Activated CD4-positive, alpha-beta T cell treated with anti-CD3 and anti-CD28 coated beads, Interleukin-10, Interleukin-2, amounts not matched to agents 100 ng/mL and 50 ng/mL, durations not matched to agents 16 hours and 8 hours (primary cell): ENCODE measurements at regions not wholly inside any gene's neighbourhood (a gene's known extent, or its start where the extent isn't known, plus 50 kb on each side); places are given as distances from the start of the nearest gene placed in this dataset.
"Not testable (repeated sequence)": the region's sequence is repeated elsewhere in the genome, so short reads cannot be mapped to it uniquely, and the experiment has no call there.

Experiments
- DNase-seq: peaks from one replicate; pipeline ENCODE4 v3.0.0-alpha.2; 2020

GRCh38 chr2:53342248-53342647 is 425.4 kb upstream of the CHAC2 start:
- DNase-seq: no peak

GRCh38 chr2:53334610-53335009 is 433.0 kb upstream of the CHAC2 start:
- no peak for DNase-seq

GRCh38 chr2:53331667-53332066 is 435.9 kb upstream of the CHAC2 start:
- no peak for DNase-seq

GRCh38 chr2:53317861-53318260 is 449.7 kb upstream of the CHAC2 start:
- DNase-seq: no peak

GRCh38 chr2:53315149-53315548 is 452.5 kb upstream of the CHAC2 start:
- DNase-seq: no peak

- no peak for DNase-seq
Observed at GRCh38 chr2:53314718-53315117, 452.9 kb upstream of the CHAC2 start.

- DNase-seq: not testable (repeated sequence)
Observed at GRCh38 chr2:53313644-53314043, 454.0 kb upstream of the CHAC2 start.

GRCh38 chr2:53312721-53313120 is 454.9 kb upstream of the CHAC2 start:
- DNase-seq: no peak

- no peak for DNase-seq
Observed at GRCh38 chr2:53312181-53312580, 455.4 kb upstream of the CHAC2 start.

GRCh38 chr2:53303012-53303578 is 464.5 kb upstream of the CHAC2 start:
- no peak for DNase-seq

GRCh38 chr2:53302455-53302854 is 465.1 kb upstream of the CHAC2 start:
- DNase-seq: no peak

- no peak for DNase-seq
Observed at GRCh38 chr2:53289309-53290006, 478.1 kb upstream of the CHAC2 start.

- no peak for DNase-seq
Observed at GRCh38 chr2:53286345-53286744, 481.3 kb upstream of the CHAC2 start.

- DNase-seq: no peak
Observed at GRCh38 chr2:53275743-53276142, 491.9 kb upstream of the CHAC2 start.

- no peak for DNase-seq
Observed at GRCh38 chr2:53268626-53269025, 499.0 kb upstream of the CHAC2 start.

GRCh38 chr2:53268086-53268485 is 499.5 kb upstream of the CHAC2 start:
- no peak for DNase-seq

GRCh38 chr2:53265544-53266299 is 501.9 kb upstream of the CHAC2 start:
- no peak for DNase-seq

GRCh38 chr2:53260568-53260967 is 507.0 kb upstream of the CHAC2 start:
- DNase-seq: no peak

- DNase-seq: no peak
Observed at GRCh38 chr2:53259395-53260009, 508.1 kb upstream of the CHAC2 start.

GRCh38 chr2:53257287-53257686 is 510.3 kb upstream of the CHAC2 start:
- no peak for DNase-seq

- DNase-seq: no peak
Observed at GRCh38 chr2:53253244-53253643, 514.4 kb upstream of the CHAC2 start.

GRCh38 chr2:53252115-53252514 is 515.5 kb upstream of the CHAC2 start:
- no peak for DNase-seq

- no peak for DNase-seq
Observed at GRCh38 chr2:53247956-53248735, 519.5 kb upstream of the CHAC2 start.
